ENCODE measurements at regions not wholly inside any gene's neighbourhood (a gene's known extent, or its start where the extent isn't known, plus 50 kb on each side); places are given as distances from the start of the nearest gene placed in this dataset.

DNA sequence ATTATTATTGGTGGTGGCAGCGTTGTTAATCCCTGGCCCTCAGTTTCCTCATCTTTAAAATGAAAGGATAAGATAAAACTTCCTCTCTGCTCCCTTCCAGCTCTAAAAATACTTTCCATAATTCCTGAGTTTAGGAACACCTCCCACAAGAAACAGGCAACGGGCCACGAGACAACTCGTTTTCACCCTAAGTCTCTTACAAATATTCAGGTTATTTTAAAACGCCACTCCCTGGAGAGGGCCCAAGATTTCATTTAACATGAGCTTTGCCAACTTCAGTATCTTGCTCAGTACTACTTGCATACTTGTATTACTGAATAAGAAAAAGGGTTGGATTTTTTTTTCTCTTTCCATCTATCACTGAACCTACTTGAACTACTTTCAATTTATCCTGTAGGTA, 611.1 kb upstream of the FANCL start:
- no peak for TF ChIP-seq CTCF (IDR thresholded peaks at IDR 0.05; ENCODE audit: insufficient read depth, low read length, poor library complexity, severe bottlenecking)
- TF ChIP-seq EZH2phosphoT487 (conservative IDR thresholded peaks at IDR 0.05; ENCODE audit: low read length), result no peak
